ENCODE measurements at regions not wholly inside any gene's neighbourhood (a gene's known extent, or its start where the extent isn't known, plus 50 kb on each side); places are given as distances from the start of the nearest gene placed in this dataset.

DNA sequence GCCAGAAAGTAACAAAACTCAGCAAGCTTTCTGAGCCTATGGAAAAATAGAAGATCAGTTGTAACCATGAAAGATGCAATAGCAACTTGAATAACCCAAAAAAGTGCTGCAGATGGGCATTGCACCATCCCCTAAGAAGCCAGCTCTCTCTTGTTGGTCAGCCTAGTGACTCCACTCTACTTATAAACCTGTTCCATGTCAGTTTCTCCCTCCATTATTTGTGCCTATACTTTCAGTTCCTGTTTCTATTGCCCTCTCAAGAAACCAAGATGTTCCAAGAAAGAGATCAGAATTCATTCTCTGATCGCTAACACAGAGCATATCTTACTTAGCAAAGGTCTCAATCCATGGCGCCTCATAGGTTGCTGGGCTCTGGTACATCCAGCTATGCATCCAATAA is 170.3 kb upstream of the MAP2 start:
- Mint-ChIP-seq H3K4me1 (no peaks in the 10 kb centered on the region), H3K9me3 (ENCODE audit: insufficient read depth) (no peaks in the 10 kb centered on the region), H3K27ac (no peak overlapping the region), H3K27me3 (no peaks in the 10 kb centered on the region), H3K4me3 (no peak overlapping the region)
- Histone ChIP-seq H3K27me3 (replicated peaks in 1 of 4; ENCODE audit: control extremely low read depth in 1 of 4, control insufficient read depth in 3 of 4, insufficient read depth in 4 of 4, low read length in 3 of 4) (no peaks in the 10 kb centered on the region), H3K4me1 (ENCODE audit: control insufficient read depth in 2 of 2, insufficient read depth in 2 of 2, low read length in 2 of 2) (no peaks in the 10 kb centered on the region), H3K4me2 (replicated peaks; ENCODE audit: low read depth, low read length, poor library complexity, severe bottlenecking) (no peak overlapping the region), H3K79me2 (ENCODE audit: control insufficient read depth, insufficient read depth, low read length) (no peaks in the 10 kb centered on the region), H3K9me3 (ENCODE audit: control extremely low read depth in 1 of 3, control insufficient read depth in 2 of 3, insufficient read depth in 1 of 3, low read length in 2 of 3) (no peaks in the 10 kb centered on the region), H3K9ac (ENCODE audit: low read length) (no peak overlapping the region), H4K20me1 (ENCODE audit: control insufficient read depth, insufficient read depth, low read length, poor library complexity, severe bottlenecking) (no peaks in the 10 kb centered on the region), H2AFZ (ENCODE audit: insufficient read depth, low read depth, low read length, poor library complexity, severe bottlenecking) (no peak overlapping the region), H3K27ac (ENCODE audit: low read length in 2 of 2) (no peak overlapping the region), H3K4me3 (ENCODE audit: control extremely low read depth in 1 of 5, extremely low read depth in 1 of 5, insufficient read depth in 1 of 5, low read depth in 2 of 5, low read length in 4 of 5) (no peak overlapping the region), H3K36me3 (replicated peaks in 1 of 2; ENCODE audit: control extremely low read depth in 1 of 2, control insufficient read depth in 1 of 2, extremely low read depth in 1 of 2, insufficient read depth in 2 of 2, low read length in 1 of 2) (no peaks in the 10 kb centered on the region)
- POLR2A ChIA-PET, result no interaction called here
- TF ChIP-seq EZH2 (IDR thresholded peaks at IDR 0.05; ENCODE audit: borderline replicate concordance, insufficient read depth, low read depth, low read length, poor library complexity, severe bottlenecking), result no peak
- TF ChIP-seq, protein P1, sequence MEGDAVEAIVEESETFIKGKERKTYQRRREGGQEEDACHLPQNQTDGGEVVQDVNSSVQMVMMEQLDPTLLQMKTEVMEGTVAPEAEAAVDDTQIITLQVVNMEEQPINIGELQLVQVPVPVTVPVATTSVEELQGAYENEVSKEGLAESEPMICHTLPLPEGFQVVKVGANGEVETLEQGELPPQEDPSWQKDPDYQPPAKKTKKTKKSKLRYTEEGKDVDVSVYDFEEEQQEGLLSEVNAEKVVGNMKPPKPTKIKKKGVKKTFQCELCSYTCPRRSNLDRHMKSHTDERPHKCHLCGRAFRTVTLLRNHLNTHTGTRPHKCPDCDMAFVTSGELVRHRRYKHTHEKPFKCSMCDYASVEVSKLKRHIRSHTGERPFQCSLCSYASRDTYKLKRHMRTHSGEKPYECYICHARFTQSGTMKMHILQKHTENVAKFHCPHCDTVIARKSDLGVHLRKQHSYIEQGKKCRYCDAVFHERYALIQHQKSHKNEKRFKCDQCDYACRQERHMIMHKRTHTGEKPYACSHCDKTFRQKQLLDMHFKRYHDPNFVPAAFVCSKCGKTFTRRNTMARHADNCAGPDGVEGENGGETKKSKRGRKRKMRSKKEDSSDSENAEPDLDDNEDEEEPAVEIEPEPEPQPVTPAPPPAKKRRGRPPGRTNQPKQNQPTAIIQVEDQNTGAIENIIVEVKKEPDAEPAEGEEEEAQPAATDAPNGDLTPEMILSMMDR (IDR thresholded peaks at IDR 0.05), result no peak
- intact Hi-C loops (cut with micrococcal nuclease), result no loop called here
- CTCF ChIA-PET, result no interaction called here
- no peak for ATAC-seq (ENCODE audit: low read depth)
- DNase-seq, result no peak
- 100% methylated on average over 1 of the region's 2 CpGs for WGBS (ENCODE audit: insufficient coverage)

DNA sequence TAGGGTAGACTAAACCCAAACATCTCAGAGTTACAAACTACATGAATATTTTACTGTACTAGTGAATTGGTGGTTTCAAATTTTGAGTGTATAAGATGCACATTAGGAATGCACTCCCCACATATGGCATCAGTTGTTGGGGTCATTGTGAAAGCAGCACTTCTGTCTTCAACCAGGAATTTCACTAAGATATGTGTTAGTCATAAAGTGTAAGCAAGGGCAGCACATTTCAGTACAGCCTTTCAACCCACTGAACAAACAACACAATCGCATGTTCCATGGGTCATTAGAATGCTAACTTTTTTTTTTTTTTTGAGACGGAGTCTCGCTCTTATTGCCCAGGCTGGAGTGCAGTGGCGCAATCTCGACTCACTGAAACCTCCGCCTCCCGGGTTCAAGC is 164.1 kb upstream of the MAP2 start:
- H3K27ac ChIP-seq (ENCODE audit: low read length in 2 of 2), result no peak overlapping the region
- Mint-ChIP-seq H3K4me3 (no peak overlapping the region), H3K27me3 (no peaks in the 10 kb centered on the region), H3K27ac (no peak overlapping the region), H3K9me3 (ENCODE audit: insufficient read depth) (no peaks in the 10 kb centered on the region), H3K4me1 (no peaks in the 10 kb centered on the region)
- CTCF ChIA-PET, result no interaction called here
- no peaks in the 10 kb centered on the region for H3K9me3 ChIP-seq (ENCODE audit: control extremely low read depth in 1 of 3, control insufficient read depth in 2 of 3, insufficient read depth in 1 of 3, low read length in 2 of 3)
- TF ChIP-seq, protein P1 (IDR thresholded peaks at IDR 0.05), result no peak
- no peak for TF ChIP-seq EZH2 (IDR thresholded peaks at IDR 0.05; ENCODE audit: borderline replicate concordance, insufficient read depth, low read depth, low read length, poor library complexity, severe bottlenecking)
- intact Hi-C loops (cut with micrococcal nuclease), result no loop called here
- no peaks in the 10 kb centered on the region for H3K27me3 ChIP-seq (replicated peaks in 1 of 4; ENCODE audit: control extremely low read depth in 1 of 4, control insufficient read depth in 3 of 4, insufficient read depth in 4 of 4, low read length in 3 of 4)
- H3K4me2 ChIP-seq (replicated peaks; ENCODE audit: low read depth, low read length, poor library complexity, severe bottlenecking), result no peak overlapping the region
- H3K4me1 ChIP-seq (ENCODE audit: control insufficient read depth in 2 of 2, insufficient read depth in 2 of 2, low read length in 2 of 2), result no peaks in the 10 kb centered on the region
- H3K36me3 ChIP-seq (replicated peaks in 1 of 2; ENCODE audit: control extremely low read depth in 1 of 2, control insufficient read depth in 1 of 2, extremely low read depth in 1 of 2, insufficient read depth in 2 of 2, low read length in 1 of 2), result no peaks in the 10 kb centered on the region
- H3K9ac ChIP-seq (ENCODE audit: low read length), result no peak overlapping the region
- DNase-seq, result no peak
- no peaks in the 10 kb centered on the region for H4K20me1 ChIP-seq (ENCODE audit: control insufficient read depth, insufficient read depth, low read length, poor library complexity, severe bottlenecking)
- no peaks in the 10 kb centered on the region for H3K79me2 ChIP-seq (ENCODE audit: control insufficient read depth, insufficient read depth, low read length)
- H2AFZ ChIP-seq (ENCODE audit: insufficient read depth, low read depth, low read length, poor library complexity, severe bottlenecking), result no peak overlapping the region
- no peak overlapping the region for H3K4me3 ChIP-seq (ENCODE audit: control extremely low read depth in 1 of 5, extremely low read depth in 1 of 5, insufficient read depth in 1 of 5, low read depth in 2 of 5, low read length in 4 of 5)
- no peak for ATAC-seq (ENCODE audit: low read depth)
- POLR2A ChIA-PET, result no interaction called here
- 100% methylated on average over 3 of the region's 7 CpGs for WGBS (ENCODE audit: insufficient coverage)
